Gastrocnemius medialis (tissue), 4 donors: ENCODE measurements at regions not wholly inside any gene's neighbourhood (a gene's known extent, or its start where the extent isn't known, plus 50 kb on each side); places are given as distances from the start of the nearest gene placed in this dataset.

ENCODE experiments used
- ATAC-seq, 2 donors: fragments of 150-250 bp; one replicate each; pipeline ENCODE4 v1.9.1; 2016
- DNase-seq, 2 donors: peaks; one replicate each; pipeline ENCODE4 v3.0.0-alpha.2; 2019
- H3K27ac ChIP-seq, 4 donors: fragments of 200-600 bp; sonication (generic); 1 replicate in 1 of 4; 2 replicates in 3 of 4; pipeline ENCODE4 v1.5.1; 2016 to 2018; ENCODE audit warnings: mild to moderate bottlenecking in 2 of 4, moderate library complexity in 1 of 4
- H3K27me3 ChIP-seq, 3 donors: fragments of 200-600 bp; sonication (generic) in 2 of 3; 1 replicate in 1 of 3; 2 replicates in 2 of 3; pipeline versions ENCODE4 v1.5.1 to v1.6.0; 2016 to 2019; ENCODE audit warnings: mild to moderate bottlenecking in 1 of 3, moderate library complexity in 1 of 3
- H3K36me3 ChIP-seq, 2 donors: fragments of 200-600 bp; sonication (generic) in 1 of 2; one replicate each; pipeline ENCODE4 v1.5.1; 2017 to 2018
- H3K4me1 ChIP-seq, 2 donors: fragments of 200-600 bp; sonication (generic) in 1 of 2; one replicate each; pipeline ENCODE4 v1.5.1; 2016 to 2017; ENCODE audit warnings: mild to moderate bottlenecking in 2 of 2
- H3K4me3 ChIP-seq, 4 donors: fragments of 200-600 bp; sonication (generic) in 3 of 4; 1 replicate in 1 of 4; 2 replicates in 3 of 4; pipeline ENCODE4 v1.5.1; 2016 to 2019; ENCODE audit warnings: mild to moderate bottlenecking in 2 of 4
- H3K9me3 ChIP-seq, 3 donors: fragments of 200-600 bp; sonication (generic) in 2 of 3; 1 replicate in 1 of 3; 2 replicates in 2 of 3; pipeline ENCODE4 v1.5.1; 2016 to 2019
- CTCF ChIP-seq, 5 experiments: fragments of 450-650 bp in 3 of 5; fragments of 200-600 bp in 2 of 5; sonication (generic) in 2 of 5; IDR thresholded peaks in 4 of 5; conservative IDR thresholded peaks in 1 of 5; 1 replicate in 4 of 5; 2 replicates in 1 of 5; pipeline ENCODE4 v1.5.1; 2016 to 2019; ENCODE audit warnings: antibody characterized with exemption in 5 of 5, mild to moderate bottlenecking in 3 of 5, moderate library complexity in 3 of 5
- POLR2A ChIP-seq, 2 donors: fragments of 450-650 bp; IDR thresholded peaks; one replicate each; pipeline ENCODE4 v1.6.1; 2017; ENCODE audit warnings: antibody characterized with exemption in 2 of 2, mild to moderate bottlenecking in 2 of 2, moderate library complexity in 2 of 2
- in situ Hi-C, 4 donors: fragments of 200-750 bp; cut with MboI; loops; one replicate each; pipeline versions ENCODE4 v1.15.0 to v1.8.0; 2017; ENCODE audit warnings: low sequenced_read_pairs in 4 of 4
- intact Hi-C: fragments of 100-400 bp; cut with DNase I; formaldehyde crosslinking; loops from one replicate; pipeline ENCODE4 v1.15.1; 2023; ENCODE audit warnings: low total_unique reads

DNA sequence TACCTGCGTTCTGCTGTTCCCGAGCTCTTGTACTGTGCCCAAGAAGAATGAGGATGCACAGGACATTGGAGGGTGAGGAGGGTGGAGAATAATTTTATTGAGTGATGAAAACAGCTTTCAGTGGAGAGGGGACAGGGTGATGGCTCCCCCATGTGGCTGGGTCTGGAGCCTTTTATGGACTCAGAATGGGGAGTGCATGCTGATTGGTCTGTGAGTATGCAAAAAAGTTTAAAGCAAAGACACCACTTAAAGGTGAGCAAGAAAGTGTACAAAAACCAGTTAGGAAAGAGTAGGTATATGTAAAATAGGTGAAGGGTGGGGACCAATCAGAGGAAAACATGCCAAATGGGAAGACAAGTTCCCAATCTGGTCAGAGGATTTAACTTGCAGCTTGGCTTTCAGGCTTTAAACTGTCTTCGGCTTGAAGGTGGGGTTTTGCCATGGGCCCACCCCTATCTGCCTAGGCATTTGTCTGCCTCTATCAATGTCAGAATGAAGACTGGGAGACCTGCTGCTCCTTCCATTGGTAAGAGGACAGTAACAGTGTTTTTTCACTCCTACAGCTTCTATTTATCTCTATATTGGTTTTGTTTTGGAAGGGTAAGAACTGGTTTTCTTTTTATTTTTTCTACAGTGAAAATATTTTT is 118.0 kb upstream of the RAI14 start:
- Histone ChIP-seq H3K9me3 (no peaks in the 10 kb centered on the region), H3K36me3 (no peaks in the 10 kb centered on the region), H3K27me3 (no peaks in the 10 kb centered on the region), H3K4me3 (no peak overlapping the region), H3K4me1 (no peaks in the 10 kb centered on the region), H3K27ac (no peak overlapping the region)
- TF ChIP-seq POLR2A (IDR thresholded peaks at IDR 0.05) (no peak), CTCF (IDR thresholded peaks at IDR 0.05 in 4 of 5, conservative IDR thresholded peaks at IDR 0.05 in 1 of 5) (no peak)
- ATAC-seq, result no peak
- intact Hi-C loops (no loop called here), in situ Hi-C loops (no loop called here)
- DNase-seq, result no peak

GRCh38 chr5:34539183-34539582 is 116.9 kb upstream of the RAI14 start:
- Histone ChIP-seq H3K27ac (no peak overlapping the region), H3K36me3 (no peaks in the 10 kb centered on the region), H3K4me3 (no peak overlapping the region), H3K27me3 (no peaks in the 10 kb centered on the region), H3K4me1 (no peaks in the 10 kb centered on the region), H3K9me3 (no peaks in the 10 kb centered on the region)
- intact Hi-C loops, result no loop called here
- TF ChIP-seq POLR2A (IDR thresholded peaks at IDR 0.05) (no peak), CTCF (IDR thresholded peaks at IDR 0.05 in 4 of 5, conservative IDR thresholded peaks at IDR 0.05 in 1 of 5) (no peak)
- ATAC-seq (no peak), DNase-seq (no peak)
- in situ Hi-C loops, result no loop called here

- DNase-seq, result no peak
- H3K4me1 ChIP-seq, result no peaks in the 10 kb centered on the region
- ATAC-seq, result no peak
- no peak overlapping the region for H3K27ac ChIP-seq
- no peaks in the 10 kb centered on the region for H3K9me3 ChIP-seq
- intact Hi-C loops (no loop called here), in situ Hi-C loops (no loop called here)
- no peaks in the 10 kb centered on the region for H3K27me3 ChIP-seq
- no peak for TF ChIP-seq CTCF (IDR thresholded peaks at IDR 0.05 in 4 of 5, conservative IDR thresholded peaks at IDR 0.05 in 1 of 5)
- no peak for TF ChIP-seq POLR2A (IDR thresholded peaks at IDR 0.05)
- H3K36me3 ChIP-seq, result no peaks in the 10 kb centered on the region
- H3K4me3 ChIP-seq, result no peak overlapping the region
Measured at GRCh38 chr5:34541067-34541466, 115.1 kb upstream of the RAI14 start.

DNA sequence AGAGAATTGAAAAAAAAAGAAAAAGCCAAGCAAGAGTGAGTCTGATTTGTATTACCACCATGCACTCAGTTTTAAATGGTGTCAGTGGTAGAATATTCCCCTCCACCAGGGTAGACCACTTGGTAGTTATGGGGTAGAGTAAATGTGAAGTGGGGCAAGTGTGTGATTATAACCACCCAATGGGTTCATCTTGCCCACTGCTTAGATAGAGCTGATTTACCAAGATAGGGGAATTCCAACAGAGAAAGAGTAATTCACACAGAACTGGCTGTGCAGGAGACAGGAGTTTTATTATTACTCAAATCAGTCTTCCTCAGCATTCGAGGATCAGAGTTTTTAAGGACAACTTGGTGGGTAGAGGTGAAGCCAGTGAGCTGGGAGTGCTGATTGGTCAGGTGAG is 113.3 kb upstream of the RAI14 start:
- H3K36me3 ChIP-seq, result no peaks in the 10 kb centered on the region
- H3K4me1 ChIP-seq, result no peaks in the 10 kb centered on the region
- no peak overlapping the region for H3K27ac ChIP-seq
- no peaks in the 10 kb centered on the region for H3K9me3 ChIP-seq
- DNase-seq (no peak), ATAC-seq (no peak)
- TF ChIP-seq CTCF (IDR thresholded peaks at IDR 0.05 in 4 of 5, conservative IDR thresholded peaks at IDR 0.05 in 1 of 5) (no peak), POLR2A (IDR thresholded peaks at IDR 0.05) (no peak)
- in situ Hi-C loops, result no loop called here
- H3K4me3 ChIP-seq, result no peak overlapping the region
- intact Hi-C loops, result no loop called here
- no peaks in the 10 kb centered on the region for H3K27me3 ChIP-seq

GRCh38 chr5:34543687-34544086 is 112.4 kb upstream of the RAI14 start:
- in situ Hi-C loops (no loop called here), intact Hi-C loops (no loop called here)
- no peak overlapping the region for H3K4me3 ChIP-seq
- H3K9me3 ChIP-seq, result no peaks in the 10 kb centered on the region
- no peaks in the 10 kb centered on the region for H3K27me3 ChIP-seq
- ATAC-seq, result no peak
- no peak overlapping the region for H3K27ac ChIP-seq
- TF ChIP-seq POLR2A (IDR thresholded peaks at IDR 0.05) (no peak), CTCF (IDR thresholded peaks at IDR 0.05 in 4 of 5, conservative IDR thresholded peaks at IDR 0.05 in 1 of 5) (no peak)
- H3K4me1 ChIP-seq, result no peaks in the 10 kb centered on the region
- no peak for DNase-seq
- no peaks in the 10 kb centered on the region for H3K36me3 ChIP-seq
